T-helper 22 cell (primary cell): ENCODE measurements at regions not wholly inside any gene's neighbourhood (a gene's known extent, or its start where the extent isn't known, plus 50 kb on each side); places are given as distances from the start of the nearest gene placed in this dataset.
"Not testable (repeated sequence)": the region's sequence is repeated elsewhere in the genome, so short reads cannot be mapped to it uniquely, and the experiment has no call there.

Experiments
- DNase-seq: peaks from one replicate; pipeline ENCODE4 v3.0.0-alpha.2; 2020; ENCODE audit warnings: low read depth

- DNase-seq = no peak
Measured at GRCh38 chr4:19583827-19584569, 667.7 kb upstream of the SLIT2 start.

- DNase-seq = no peak
Measured at GRCh38 chr4:19580095-19580494, 671.6 kb upstream of the SLIT2 start.

GRCh38 chr4:19579608-19580007, 672.1 kb upstream of the SLIT2 start:
- DNase-seq = no peak

GRCh38 chr4:19577097-19577496, 674.6 kb upstream of the SLIT2 start:
- no peak for DNase-seq

GRCh38 chr4:19575924-19576323, 675.8 kb upstream of the SLIT2 start:
- DNase-seq = no peak

GRCh38 chr4:19566041-19566440, 685.7 kb upstream of the SLIT2 start:
- no peak for DNase-seq

- no peak for DNase-seq
Measured at GRCh38 chr4:19562456-19562855, 689.2 kb upstream of the SLIT2 start.

- DNase-seq = no peak
Measured at GRCh38 chr4:19557161-19557560, 694.5 kb upstream of the SLIT2 start.

GRCh38 chr4:19556276-19556675, 695.4 kb upstream of the SLIT2 start:
- DNase-seq = not testable (repeated sequence)

GRCh38 chr4:19547463-19547862, 704.2 kb upstream of the SLIT2 start:
- no peak for DNase-seq

- no peak for DNase-seq
Measured at GRCh38 chr4:19544446-19545125, 707.1 kb upstream of the SLIT2 start.

- no peak for DNase-seq
Measured at GRCh38 chr4:19540859-19541540, 710.7 kb upstream of the SLIT2 start.

GRCh38 chr4:19539201-19539600, 712.5 kb upstream of the SLIT2 start:
- no peak for DNase-seq

GRCh38 chr4:19534159-19534558, 717.5 kb upstream of the SLIT2 start:
- no peak for DNase-seq

GRCh38 chr4:19531906-19532848, 719.5 kb upstream of the SLIT2 start:
- DNase-seq = no peak

- DNase-seq = no peak
Measured at GRCh38 chr4:19523964-19524363, 727.7 kb upstream of the SLIT2 start.

- DNase-seq = no peak
Measured at GRCh38 chr4:19522966-19523365, 728.7 kb upstream of the SLIT2 start.

GRCh38 chr4:19520939-19521520, 730.7 kb upstream of the SLIT2 start:
- no peak for DNase-seq

- DNase-seq = no peak
Measured at GRCh38 chr4:19514276-19515070, 737.2 kb upstream of the SLIT2 start.

- no peak for DNase-seq
Measured at GRCh38 chr4:19512086-19512485, 739.6 kb upstream of the SLIT2 start.

- DNase-seq = no peak
Measured at GRCh38 chr4:19510993-19511392, 740.7 kb upstream of the SLIT2 start.
